Neural progenitor cell (in vitro differentiated cells): ENCODE measurements at regions not wholly inside any gene's neighbourhood (a gene's known extent, or its start where the extent isn't known, plus 50 kb on each side); places are given as distances from the start of the nearest gene placed in this dataset.
A peak's percentile ranks its signal among the peaks of the same experiment; 100 is the strongest.

Source experiments
- DNase-seq: peaks from one replicate; pipeline ENCODE4 v3.0.0-alpha.2; 2016; ENCODE audit warnings: low spot score
- H2AFZ ChIP-seq: fragments of 200-600 bp; sonication (generic); replicated peaks from 2 replicates; pipeline ENCODE4 v1.6.1; 2016; ENCODE audit warnings: antibody characterized with exemption
- H3F3A ChIP-seq: fragments of 200-600 bp; sonication (generic); 2 replicates; pipeline ENCODE4 v1.6.1; 2016; ENCODE audit warnings: antibody characterized with exemption, low read depth
- H3K27ac ChIP-seq: fragments of 200-600 bp; sonication (generic); 2 replicates; pipeline ENCODE4 v1.5.1; 2016; ENCODE audit warnings: mild to moderate bottlenecking
- H3K27me3 ChIP-seq: fragments of 200-600 bp; sonication (generic); 2 replicates; pipeline ENCODE4 v1.6.1; 2016; ENCODE audit warnings: mild to moderate bottlenecking, moderate library complexity
- H3K36me3 ChIP-seq: fragments of 200-600 bp; sonication (generic); 2 replicates; pipeline ENCODE4 v1.5.1; 2016
- H3K4me1 ChIP-seq: fragments of 200-600 bp; sonication (generic); 2 replicates; pipeline ENCODE4 v1.6.1; 2016; ENCODE audit warnings: mixed run types
- H3K4me2 ChIP-seq: fragments of 200-600 bp; sonication (generic); 2 replicates; pipeline ENCODE4 v1.6.1; 2016
- H3K4me3 ChIP-seq: fragments of 200-600 bp; sonication (generic); 2 replicates; pipeline ENCODE4 v1.5.1; 2016
- H3K79me2 ChIP-seq: fragments of 200-600 bp; sonication (generic); 2 replicates; pipeline ENCODE4 v1.6.1; 2016; ENCODE audit warnings: low read depth
- H3K9ac ChIP-seq: fragments of 200-600 bp; sonication (generic); 2 replicates; pipeline ENCODE4 v1.6.1; 2016
- H3K9me3 ChIP-seq: fragments of 200-600 bp; sonication (generic); 2 replicates; pipeline ENCODE4 v1.5.1; 2016; ENCODE audit warnings: low read depth
- H4K20me1 ChIP-seq: fragments of 200-600 bp; sonication (generic); 2 replicates; pipeline ENCODE4 v1.6.1; 2016; ENCODE audit warnings: low read depth
- H3K27ac Mint-ChIP-seq: 3 replicates; pipeline ENCODE4 v1.8.0; 2021; ENCODE audit warnings: mixed read lengths
- H3K27me3 Mint-ChIP-seq: 2 replicates; pipeline ENCODE4 v1.8.0; 2022; ENCODE audit warnings: low read depth, mild to moderate bottlenecking, inconsistent platforms, moderate library complexity, mixed read lengths; ENCODE audit not compliant: insufficient read depth
- H3K36me3 Mint-ChIP-seq: 3 replicates; pipeline ENCODE4 v1.8.0; 2021; ENCODE audit warnings: mixed read lengths
- H3K4me1 Mint-ChIP-seq: 3 replicates; pipeline ENCODE4 v1.8.0; 2021; ENCODE audit warnings: mixed read lengths
- H3K4me3 Mint-ChIP-seq: 3 replicates; pipeline ENCODE4 v1.8.0; 2021; ENCODE audit warnings: mild to moderate bottlenecking, moderate library complexity, mixed read lengths
- H3K9me3 Mint-ChIP-seq: 3 replicates; pipeline ENCODE4 v1.8.0; 2020; ENCODE audit warnings: mixed read lengths
- EZH2 ChIP-seq: fragments of 200-600 bp; sonication (generic); IDR thresholded peaks from 2 replicates; pipeline ENCODE4 v1.6.1; 2017; ENCODE audit warnings: antibody characterized with exemption, mild to moderate bottlenecking, moderate library complexity
- EZH2phosphoT487 ChIP-seq: fragments of 200-600 bp; sonication (generic); IDR thresholded peaks from 2 replicates; pipeline ENCODE4 v1.6.1; 2017; ENCODE audit warnings: antibody characterized with exemption
- TF ChIP-seq, protein P1 (sequence below): fragments of 200-600 bp; sonication (generic); IDR thresholded peaks from 2 replicates; pipeline ENCODE4 v1.5.1; 2017; ENCODE audit warnings: antibody characterized with exemption, mild to moderate bottlenecking

DNA sequence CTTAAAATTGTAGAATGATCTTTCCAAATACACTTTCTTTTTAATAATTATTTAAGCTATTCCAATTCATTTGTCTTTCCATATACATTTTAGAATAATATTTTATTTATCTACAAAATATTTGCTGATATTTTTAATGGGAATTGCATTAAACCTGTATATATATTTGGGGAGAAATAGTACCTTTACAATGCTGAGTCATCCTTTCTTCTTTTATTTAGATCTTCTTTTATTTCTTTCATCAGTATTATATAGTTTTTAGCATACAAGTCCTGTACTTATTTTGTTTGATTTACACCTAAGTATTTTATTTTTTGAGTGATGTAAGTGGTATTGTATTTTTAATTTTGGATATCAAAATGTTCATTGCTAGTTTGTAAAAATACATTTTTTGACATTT lies 639.5 kb upstream of the GOT2 start:
- Histone ChIP-seq H3K4me3 (no peak overlapping the region), H3K4me2 (no peak overlapping the region), H3K27ac (no peak overlapping the region), H2AFZ (no peak overlapping the region), H3K27me3 (no peaks in the 10 kb centered on the region), H3K36me3 (no peaks in the 10 kb centered on the region), H3K4me1 (peaks cover 13% of the 10 kb centered on the region), H4K20me1 (no peaks in the 10 kb centered on the region), H3F3A (no peaks in the 10 kb centered on the region), H3K9me3 (no peaks in the 10 kb centered on the region), H3K9ac (no peak overlapping the region), H3K79me2 (no peaks in the 10 kb centered on the region)
- TF ChIP-seq EZH2 (no peak), EZH2phosphoT487 (no peak)
- TF ChIP-seq, protein P1, sequence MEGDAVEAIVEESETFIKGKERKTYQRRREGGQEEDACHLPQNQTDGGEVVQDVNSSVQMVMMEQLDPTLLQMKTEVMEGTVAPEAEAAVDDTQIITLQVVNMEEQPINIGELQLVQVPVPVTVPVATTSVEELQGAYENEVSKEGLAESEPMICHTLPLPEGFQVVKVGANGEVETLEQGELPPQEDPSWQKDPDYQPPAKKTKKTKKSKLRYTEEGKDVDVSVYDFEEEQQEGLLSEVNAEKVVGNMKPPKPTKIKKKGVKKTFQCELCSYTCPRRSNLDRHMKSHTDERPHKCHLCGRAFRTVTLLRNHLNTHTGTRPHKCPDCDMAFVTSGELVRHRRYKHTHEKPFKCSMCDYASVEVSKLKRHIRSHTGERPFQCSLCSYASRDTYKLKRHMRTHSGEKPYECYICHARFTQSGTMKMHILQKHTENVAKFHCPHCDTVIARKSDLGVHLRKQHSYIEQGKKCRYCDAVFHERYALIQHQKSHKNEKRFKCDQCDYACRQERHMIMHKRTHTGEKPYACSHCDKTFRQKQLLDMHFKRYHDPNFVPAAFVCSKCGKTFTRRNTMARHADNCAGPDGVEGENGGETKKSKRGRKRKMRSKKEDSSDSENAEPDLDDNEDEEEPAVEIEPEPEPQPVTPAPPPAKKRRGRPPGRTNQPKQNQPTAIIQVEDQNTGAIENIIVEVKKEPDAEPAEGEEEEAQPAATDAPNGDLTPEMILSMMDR: no peak
- no peak overlapping the region for H3K4me3 Mint-ChIP-seq
- peaks cover 4% of the 10 kb centered on the region for H3K27me3 Mint-ChIP-seq
- no peaks in the 10 kb centered on the region for H3K9me3 Mint-ChIP-seq
- no peak overlapping the region for H3K27ac Mint-ChIP-seq
- H3K36me3 Mint-ChIP-seq: no peaks in the 10 kb centered on the region
- H3K4me1 Mint-ChIP-seq: peaks cover 10% of the 10 kb centered on the region
- DNase-seq: no peak

DNA sequence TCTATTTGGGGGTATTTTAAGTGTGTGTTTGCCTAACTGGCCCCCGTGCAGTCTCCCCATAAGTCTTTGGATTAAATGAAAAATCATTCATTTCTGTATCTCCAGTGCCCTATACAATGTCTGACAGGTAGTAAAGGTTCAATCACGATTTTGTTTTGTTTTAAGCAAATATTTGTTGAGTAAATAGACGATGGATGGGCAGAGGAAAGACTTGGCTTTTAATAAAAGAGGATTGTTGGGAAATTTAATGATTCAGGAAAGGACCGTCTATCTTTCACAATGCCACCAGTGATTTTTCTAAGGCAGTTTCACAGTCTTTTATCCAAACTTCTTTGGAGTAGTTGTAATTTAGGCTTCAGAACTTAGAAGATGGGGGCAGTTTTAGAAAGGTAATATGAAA lies 636.6 kb upstream of the GOT2 start:
- H3K36me3 ChIP-seq: no peaks in the 10 kb centered on the region

DNA sequence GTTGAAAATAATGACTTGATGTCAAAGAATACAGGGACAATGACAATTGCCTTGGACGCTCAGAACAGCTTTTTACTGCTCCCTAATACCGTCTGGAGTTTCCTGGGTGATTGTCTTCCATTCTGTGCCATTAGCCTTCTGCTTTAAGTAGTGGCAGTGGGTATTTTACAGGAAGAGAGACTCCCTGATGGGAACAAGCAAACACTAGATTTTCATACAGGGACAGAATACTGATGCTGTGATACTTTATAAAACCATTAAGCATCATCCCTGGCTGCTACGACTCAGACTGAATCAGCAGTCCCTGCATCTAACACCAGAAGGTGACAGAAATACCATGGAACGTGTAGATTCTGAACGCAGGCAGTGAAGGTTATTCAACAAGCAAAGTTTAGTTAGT lies 635.4 kb upstream of the GOT2 start:
- H3K4me3 Mint-ChIP-seq: no peak overlapping the region
- peak; percentile 10 for DNase-seq
- no peaks in the 10 kb centered on the region for H3K36me3 ChIP-seq
- peaks cover 10% of the 10 kb centered on the region for H3K4me1 Mint-ChIP-seq
- H3K27ac ChIP-seq: no peak overlapping the region
- no peak overlapping the region for H3K9ac ChIP-seq
- no peak overlapping the region for H3K4me2 ChIP-seq
- H3K36me3 Mint-ChIP-seq: no peaks in the 10 kb centered on the region
- no peaks in the 10 kb centered on the region for H3F3A ChIP-seq
- H2AFZ ChIP-seq: no peak overlapping the region
- no peaks in the 10 kb centered on the region for H4K20me1 ChIP-seq
- no peaks in the 10 kb centered on the region for H3K79me2 ChIP-seq
- TF ChIP-seq EZH2: no peak
- TF ChIP-seq, protein P1: no peak
- TF ChIP-seq EZH2phosphoT487: no peak
- no peaks in the 10 kb centered on the region for H3K27me3 ChIP-seq
- no peaks in the 10 kb centered on the region for H3K9me3 ChIP-seq
- no peaks in the 10 kb centered on the region for H3K9me3 Mint-ChIP-seq
- no peak overlapping the region for H3K27ac Mint-ChIP-seq
- H3K27me3 Mint-ChIP-seq: peaks cover 2% of the 10 kb centered on the region
- H3K4me3 ChIP-seq: no peak overlapping the region
- peaks cover 13% of the 10 kb centered on the region for H3K4me1 ChIP-seq

More for the DNA sequence above, 636.6 kb upstream of the GOT2 start:
- H3K27me3 ChIP-seq: no peaks in the 10 kb centered on the region
- no peak overlapping the region for H2AFZ ChIP-seq
- no peaks in the 10 kb centered on the region for H3F3A ChIP-seq
- H3K9ac ChIP-seq: no peak overlapping the region
- H3K4me2 ChIP-seq: no peak overlapping the region
- no peak overlapping the region for H3K4me3 Mint-ChIP-seq
- peaks cover 2% of the 10 kb centered on the region for H3K27me3 Mint-ChIP-seq
- H3K4me1 Mint-ChIP-seq: peaks cover 10% of the 10 kb centered on the region
- DNase-seq: no peak
- H3K4me3 ChIP-seq: no peak overlapping the region
- no peak overlapping the region for H3K27ac Mint-ChIP-seq
- H3K9me3 Mint-ChIP-seq: no peaks in the 10 kb centered on the region
- no peaks in the 10 kb centered on the region for H3K79me2 ChIP-seq
- no peaks in the 10 kb centered on the region for H3K9me3 ChIP-seq
- no peaks in the 10 kb centered on the region for H3K36me3 Mint-ChIP-seq
- TF ChIP-seq EZH2 (no peak), EZH2phosphoT487 (no peak)
- TF ChIP-seq, protein P1: no peak
- H3K27ac ChIP-seq: no peak overlapping the region
- no peaks in the 10 kb centered on the region for H4K20me1 ChIP-seq
- peaks cover 13% of the 10 kb centered on the region for H3K4me1 ChIP-seq

DNA sequence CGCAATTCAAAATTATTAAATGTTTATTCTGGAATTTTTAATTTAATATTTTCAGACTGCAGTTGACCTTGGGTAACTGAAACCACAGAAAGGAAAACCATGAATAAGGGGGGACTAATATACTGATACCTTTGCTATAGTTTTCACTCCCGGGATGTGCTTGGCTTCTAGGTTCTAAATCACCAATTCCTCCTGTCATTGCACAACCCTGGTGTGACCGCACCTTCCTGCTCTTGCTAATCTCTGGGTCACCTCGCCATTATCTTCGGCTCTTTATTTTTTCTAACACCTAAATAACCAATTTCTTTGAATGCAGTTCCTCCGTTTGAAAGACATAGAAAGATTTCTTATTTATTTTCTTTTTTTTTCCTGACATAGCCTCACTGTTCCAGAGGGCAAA lies 634.5 kb upstream of the GOT2 start:
- H3K27ac Mint-ChIP-seq: no peak overlapping the region
- no peaks in the 10 kb centered on the region for H3F3A ChIP-seq
- H3K36me3 Mint-ChIP-seq: no peaks in the 10 kb centered on the region
- peaks cover 2% of the 10 kb centered on the region for H3K27me3 Mint-ChIP-seq
- no peak overlapping the region for H3K4me3 Mint-ChIP-seq
- H3K36me3 ChIP-seq: no peaks in the 10 kb centered on the region
- no peak overlapping the region for H3K27ac ChIP-seq
- no peaks in the 10 kb centered on the region for H3K27me3 ChIP-seq
- no peak overlapping the region for H3K4me3 ChIP-seq
- H3K4me1 ChIP-seq: peaks cover 13% of the 10 kb centered on the region
- H3K9ac ChIP-seq: no peak overlapping the region
- no peak overlapping the region for H2AFZ ChIP-seq
- H3K4me2 ChIP-seq: no peak overlapping the region
- H4K20me1 ChIP-seq: no peaks in the 10 kb centered on the region
- no peak for DNase-seq
- H3K4me1 Mint-ChIP-seq: peaks cover 10% of the 10 kb centered on the region
- H3K9me3 ChIP-seq: no peaks in the 10 kb centered on the region
- no peaks in the 10 kb centered on the region for H3K9me3 Mint-ChIP-seq
- no peaks in the 10 kb centered on the region for H3K79me2 ChIP-seq
- TF ChIP-seq, protein P1: no peak
- TF ChIP-seq EZH2phosphoT487 (no peak), EZH2 (no peak)
